ENCODE measurements at regions not wholly inside any gene's neighbourhood (a gene's known extent, or its start where the extent isn't known, plus 50 kb on each side); places are given as distances from the start of the nearest gene placed in this dataset.

- no peak for TF ChIP-seq POLR2A (IDR thresholded peaks at IDR 0.05)
- TF ChIP-seq CTCF (IDR thresholded peaks at IDR 0.05), result no peak
- TF ChIP-seq POLR2AphosphoS5 (IDR thresholded peaks at IDR 0.05), result no peak
Measured at GRCh38 chr19:20271215-20271926, 104.4 kb downstream of the ZNF486 start.

Data from transverse colon (tissue), 4 donors.